Middle frontal gyrus (tissue), 1 donor: ENCODE measurements at regions not wholly inside any gene's neighbourhood (a gene's known extent, or its start where the extent isn't known, plus 50 kb on each side); places are given as distances from the start of the nearest gene placed in this dataset.

Source experiments
- DNase-seq: peaks from one replicate; pipeline ENCODE4 v3.0.0-alpha.2; 2015; ENCODE audit warnings: low spot score; ENCODE audit errors: extremely low spot score

GRCh38 chr2:37864217-37864616 is 60.9 kb upstream of the RMDN2 start:
- DNase-seq, result no peak

DNA sequence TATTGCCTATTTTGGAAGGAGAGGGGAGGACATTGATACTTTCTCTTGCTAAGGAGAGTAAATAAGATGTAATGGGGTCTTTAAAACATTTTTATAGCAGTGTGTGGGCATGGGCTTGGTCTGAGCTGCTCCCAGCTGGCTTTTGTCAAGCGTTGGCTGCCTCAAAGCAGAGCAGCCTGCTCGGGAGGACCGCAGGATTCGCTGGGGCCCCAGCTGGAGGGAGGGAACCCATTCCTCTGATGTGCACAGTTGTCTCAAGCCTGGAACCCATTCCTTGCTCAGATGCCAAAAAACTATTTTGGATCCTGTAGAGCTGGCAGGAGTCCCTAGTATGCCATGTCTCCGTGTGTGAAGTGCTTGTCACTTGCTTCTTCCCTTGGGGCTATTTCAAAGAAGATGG is 59.4 kb upstream of the RMDN2 start:
- no peak for DNase-seq

GRCh38 chr2:37866171-37866934 is 58.7 kb upstream of the RMDN2 start:
- DNase-seq, result no peak

DNA sequence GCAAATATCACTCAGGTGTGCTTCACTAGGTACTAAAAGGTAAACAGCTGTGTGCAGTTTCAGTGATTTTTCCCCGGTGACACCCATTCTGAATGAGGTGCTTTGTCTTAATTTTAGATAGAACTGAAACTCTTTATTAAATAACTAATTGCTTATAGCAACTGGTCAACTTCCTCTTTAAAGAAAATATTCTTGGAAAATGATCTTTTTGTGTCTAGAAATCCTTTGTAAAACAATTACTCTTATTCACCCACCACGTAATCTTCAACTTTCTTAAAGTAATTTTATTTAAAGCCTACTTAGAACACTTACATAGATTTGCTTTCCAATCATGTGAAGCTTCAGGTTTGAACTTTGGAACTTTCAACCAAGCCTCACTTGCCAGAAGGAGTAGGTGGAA is 57.9 kb upstream of the RMDN2 start:
- DNase-seq, result no peak

GRCh38 chr2:37868866-37869265 is 56.2 kb upstream of the RMDN2 start:
- DNase-seq, result no peak

DNA sequence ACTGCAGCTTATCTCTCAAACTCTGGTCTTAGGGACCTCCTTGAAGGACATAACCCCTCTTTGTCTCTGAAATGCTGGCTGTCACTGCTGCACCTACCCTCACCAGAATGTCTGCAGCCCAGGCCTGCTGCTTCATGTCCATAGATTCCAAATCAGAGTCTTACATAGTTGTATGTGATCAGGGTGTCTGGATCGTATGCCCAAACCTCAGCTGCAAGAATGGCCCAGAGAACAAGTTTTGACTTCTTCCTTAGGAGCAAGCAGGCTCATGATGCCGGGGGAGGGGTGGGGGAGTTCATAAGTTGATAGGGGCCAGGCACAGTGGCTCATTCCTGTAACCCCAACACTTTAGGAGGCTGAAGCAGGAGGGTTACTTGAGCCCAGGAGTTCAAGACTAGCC is 55.8 kb upstream of the RMDN2 start:
- DNase-seq, result no peak

DNA sequence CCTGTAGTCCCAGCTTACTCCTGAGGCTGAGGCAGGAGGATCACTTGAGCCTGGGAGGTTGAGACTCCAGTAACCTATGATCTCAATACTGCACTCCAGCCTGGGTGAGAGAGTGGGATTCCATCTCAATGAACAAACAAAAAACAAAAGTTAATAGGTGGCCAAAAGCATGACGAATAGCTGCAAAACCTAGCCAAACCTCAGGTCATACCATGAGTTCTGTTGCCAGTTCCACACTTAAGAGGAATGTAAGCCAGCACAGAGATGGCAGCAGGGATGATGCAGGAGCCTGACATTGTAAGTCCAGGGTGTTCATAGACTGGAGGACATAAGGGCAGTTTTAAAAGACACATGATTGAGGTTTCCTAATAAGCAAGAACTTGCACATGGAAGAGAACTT is 55.3 kb upstream of the RMDN2 start:
- no peak for DNase-seq

- no peak for DNase-seq
These were observed 54.3 kb upstream of the RMDN2 start for GRCh38 chr2:37870829-37871228.

GRCh38 chr2:37871456-37872191 is 53.5 kb upstream of the RMDN2 start:
- peak; percentile 18 for DNase-seq

DNA sequence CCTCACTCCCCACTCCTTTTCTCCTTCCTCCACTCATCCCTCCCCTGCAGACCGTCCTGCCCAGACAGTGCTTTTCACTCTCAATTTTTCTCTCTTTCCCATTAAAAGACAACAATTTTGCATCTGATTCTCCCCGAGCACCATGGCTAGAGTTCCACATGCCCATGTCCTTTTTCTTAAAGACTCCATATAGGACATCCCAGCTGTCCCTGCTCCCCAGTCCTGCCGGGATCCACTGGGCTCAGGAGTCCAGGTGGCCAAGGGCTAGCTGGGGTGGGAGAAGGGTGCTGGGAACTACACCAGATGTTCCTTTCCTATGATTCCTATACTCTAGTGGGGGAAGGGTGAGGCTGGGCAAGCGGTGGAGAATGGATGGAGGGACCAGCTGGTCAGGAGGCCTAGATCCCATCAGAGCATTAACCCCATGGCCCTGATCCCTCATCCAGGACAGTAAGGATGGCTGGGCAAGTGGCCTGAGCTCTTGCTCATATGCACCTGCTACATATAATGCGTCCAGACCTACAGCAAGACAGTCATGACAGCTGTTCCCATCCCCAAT is 52.8 kb upstream of the RMDN2 start:
- no peak for DNase-seq

DNA sequence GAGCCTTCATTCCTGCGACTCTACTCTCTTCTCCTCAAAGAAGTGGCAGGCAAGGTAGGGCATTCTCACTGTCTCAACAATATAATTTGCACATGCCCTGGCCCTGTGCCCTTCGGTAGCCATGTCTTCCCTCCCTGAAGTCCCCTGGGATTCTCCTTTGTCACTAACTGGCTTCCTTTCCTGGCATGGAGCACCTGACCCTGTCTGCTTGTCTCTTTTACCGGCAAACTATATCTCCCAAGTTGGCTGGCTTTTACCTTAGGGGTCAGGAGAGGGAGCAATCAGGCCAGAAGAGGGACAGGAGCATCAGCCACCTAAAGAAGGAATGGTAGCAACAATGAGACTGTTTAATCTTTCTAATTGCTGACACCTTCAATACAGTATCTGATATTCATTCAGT is 51.9 kb upstream of the RMDN2 start:
- DNase-seq, result no peak

GRCh38 chr2:37873749-37874330 is 51.2 kb upstream of the RMDN2 start:
- DNase-seq, result no peak

DNA sequence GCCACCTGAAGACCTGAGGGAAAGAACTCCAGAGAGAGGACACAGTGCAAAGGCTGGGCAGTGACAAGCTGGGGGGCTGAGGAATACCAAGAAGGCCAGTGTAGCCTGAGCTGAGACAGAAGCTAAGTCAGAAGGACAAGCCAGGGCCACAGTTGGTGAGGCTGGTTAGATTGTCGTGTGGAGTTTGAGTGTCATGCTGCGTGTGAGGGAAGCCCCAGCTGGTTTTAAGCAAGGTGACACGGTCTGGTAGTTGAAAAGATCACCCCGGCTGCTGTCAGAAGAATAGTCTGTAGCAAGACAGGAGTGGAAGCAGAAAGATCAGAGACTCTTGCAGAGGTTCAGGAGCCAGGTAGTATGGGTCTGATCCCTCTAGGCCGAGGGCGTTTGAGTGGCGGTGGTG is 50.6 kb upstream of the RMDN2 start:
- DNase-seq, result no peak
